DMS153 (cell line): ENCODE measurements at regions not wholly inside any gene's neighbourhood (a gene's known extent, or its start where the extent isn't known, plus 50 kb on each side); places are given as distances from the start of the nearest gene placed in this dataset.
"Not testable (repeated sequence)": the region's sequence is repeated elsewhere in the genome, so short reads cannot be mapped to it uniquely, and the experiment has no call there.

ENCODE experiments used
- DNase-seq: peaks from one replicate; lab custom pipeline; 2025; lab: John Stamatoyannopoulos, UW

GRCh38 chr1:232579958-232580941 lies 49.7 kb downstream of the SIPA1L2 start:
- no peak for DNase-seq

- DNase-seq, result no peak
Observed at GRCh38 chr1:232579466-232579865, 50.5 kb downstream of the SIPA1L2 start.

- no peak for DNase-seq
Observed at GRCh38 chr1:232578651-232579195, 51.2 kb downstream of the SIPA1L2 start.

GRCh38 chr1:232577772-232578171 lies 52.2 kb downstream of the SIPA1L2 start:
- DNase-seq, result no peak

- DNase-seq, result no peak
Observed at GRCh38 chr1:232576537-232576936, 53.4 kb downstream of the SIPA1L2 start.

GRCh38 chr1:232575763-232576040 lies 54.2 kb downstream of the SIPA1L2 start:
- DNase-seq, result no peak

- no peak for DNase-seq
Observed at GRCh38 chr1:232574889-232575762, 54.8 kb downstream of the SIPA1L2 start.

GRCh38 chr1:232574077-232574476 lies 55.9 kb downstream of the SIPA1L2 start:
- DNase-seq, result no peak

- no peak for DNase-seq
Observed at GRCh38 chr1:232571523-232571922, 58.4 kb downstream of the SIPA1L2 start.

GRCh38 chr1:232570007-232570406 lies 59.9 kb downstream of the SIPA1L2 start:
- DNase-seq, result no peak

- not testable (repeated sequence) for DNase-seq
Observed at GRCh38 chr1:232569554-232569921, 60.4 kb downstream of the SIPA1L2 start.

GRCh38 chr1:232568906-232569553 lies 60.9 kb downstream of the SIPA1L2 start:
- no peak for DNase-seq

GRCh38 chr1:232568331-232568852 lies 61.5 kb downstream of the SIPA1L2 start:
- DNase-seq, result no peak

- no peak for DNase-seq
Observed at GRCh38 chr1:232566093-232566492, 63.8 kb downstream of the SIPA1L2 start.

GRCh38 chr1:232562855-232563510 lies 67.0 kb downstream of the SIPA1L2 start:
- DNase-seq, result no peak

GRCh38 chr1:232561381-232561780 lies 68.6 kb downstream of the SIPA1L2 start:
- no peak for DNase-seq

- no peak for DNase-seq
Observed at GRCh38 chr1:232560940-232561339, 69.0 kb downstream of the SIPA1L2 start.

GRCh38 chr1:232558954-232559353 lies 71.0 kb downstream of the SIPA1L2 start:
- no peak for DNase-seq

GRCh38 chr1:232557502-232558191 lies 72.3 kb downstream of the SIPA1L2 start:
- peak; percentile 21 for DNase-seq

GRCh38 chr1:232557096-232557495 lies 72.8 kb downstream of the SIPA1L2 start:
- no peak for DNase-seq

- DNase-seq, result no peak
Observed at GRCh38 chr1:232556351-232556750, 73.6 kb downstream of the SIPA1L2 start.
